ENCODE measurements at regions not wholly inside any gene's neighbourhood (a gene's known extent, or its start where the extent isn't known, plus 50 kb on each side); places are given as distances from the start of the nearest gene placed in this dataset.

DNA sequence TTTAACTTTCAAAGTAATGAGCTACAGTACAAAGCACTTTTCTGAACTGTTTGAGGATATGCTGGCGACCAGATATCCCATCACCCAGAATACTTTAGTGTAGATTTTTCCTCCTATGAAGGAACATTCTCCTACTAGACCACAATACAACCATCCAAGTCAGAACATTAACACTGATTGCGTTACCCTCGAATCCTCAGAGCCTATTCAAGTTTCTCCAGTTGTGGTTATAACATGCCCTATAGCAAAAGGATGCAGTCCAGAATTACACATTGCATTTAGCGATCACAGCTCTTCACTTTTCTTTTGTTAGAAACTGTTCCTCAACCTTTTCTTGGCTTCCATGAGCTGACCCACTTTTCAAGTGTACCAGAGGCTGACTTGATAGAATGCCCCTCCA, 87.4 kb upstream of the SOX4 start:
- Histone ChIP-seq H3K9ac (ENCODE audit: low read length) (no peak overlapping the region), H3K27ac (ENCODE audit: low read length) (no peak overlapping the region), H3K4me3 (ENCODE audit: low read length) (no peak overlapping the region), H3K9me3 (ENCODE audit: control insufficient read depth, low read depth, low read length) (no peaks in the 10 kb centered on the region), H3K4me1 (ENCODE audit: control insufficient read depth, low read depth, low read length) (no peaks in the 10 kb centered on the region), H3K36me3 (ENCODE audit: control insufficient read depth, low read depth, low read length) (no peaks in the 10 kb centered on the region), H3K27me3 (ENCODE audit: control insufficient read depth, insufficient read depth, low read length) (no peaks in the 10 kb centered on the region)

DNA sequence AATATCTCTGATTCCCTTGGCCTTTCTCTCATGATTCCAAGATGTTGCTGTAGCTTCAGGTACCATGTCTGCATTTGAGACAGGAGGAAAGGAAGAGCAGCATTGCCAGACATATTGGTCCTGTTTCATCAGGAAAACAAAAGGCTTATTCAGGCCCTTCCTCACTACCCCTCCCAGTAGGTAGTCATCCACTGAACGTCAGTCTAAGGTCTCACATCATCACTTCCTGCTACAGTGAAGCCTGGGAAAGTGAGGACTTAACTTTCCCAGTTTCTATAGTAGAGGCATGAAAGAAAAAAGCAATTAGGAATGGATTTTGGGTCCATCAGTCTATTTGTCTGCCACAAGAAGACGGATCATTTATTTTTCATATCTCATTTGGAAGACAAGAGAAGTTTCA, 85.7 kb upstream of the SOX4 start:
- Histone ChIP-seq H3K27me3 (ENCODE audit: control insufficient read depth, insufficient read depth, low read length) (no peaks in the 10 kb centered on the region), H3K4me3 (ENCODE audit: low read length) (no peak overlapping the region), H3K27ac (ENCODE audit: low read length) (no peak overlapping the region), H3K9ac (ENCODE audit: low read length) (no peak overlapping the region), H3K36me3 (ENCODE audit: control insufficient read depth, low read depth, low read length) (no peaks in the 10 kb centered on the region), H3K9me3 (ENCODE audit: control insufficient read depth, low read depth, low read length) (no peaks in the 10 kb centered on the region), H3K4me1 (ENCODE audit: control insufficient read depth, low read depth, low read length) (peaks cover 5% of the 10 kb centered on the region)

DNA sequence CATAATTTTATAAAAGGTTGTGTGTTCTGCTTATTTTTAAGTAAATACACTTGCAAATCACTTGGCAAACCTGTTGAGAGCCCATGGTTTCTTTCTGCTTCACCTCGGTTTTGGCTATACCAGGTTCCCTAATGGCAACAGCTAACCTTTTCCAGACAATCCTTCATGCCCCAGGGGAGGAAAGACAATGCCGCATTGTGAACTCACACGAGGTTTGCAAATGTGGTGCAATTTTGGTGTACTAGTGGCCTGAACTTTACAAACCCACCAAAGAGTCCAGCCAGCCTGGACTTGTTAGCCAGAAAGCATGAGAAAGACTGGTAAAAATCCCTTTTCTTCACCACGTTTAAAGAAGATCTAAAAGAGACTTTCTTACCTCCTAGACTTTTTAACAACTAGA, 84.8 kb upstream of the SOX4 start:
- H3K4me3 ChIP-seq (ENCODE audit: low read length), result no peak overlapping the region
- H3K27ac ChIP-seq (ENCODE audit: low read length), result no peak overlapping the region
- H3K27me3 ChIP-seq (ENCODE audit: control insufficient read depth, insufficient read depth, low read length), result no peaks in the 10 kb centered on the region
- H3K4me1 ChIP-seq (ENCODE audit: control insufficient read depth, low read depth, low read length), result peaks cover 5% of the 10 kb centered on the region
- no peaks in the 10 kb centered on the region for H3K9me3 ChIP-seq (ENCODE audit: control insufficient read depth, low read depth, low read length)
- H3K36me3 ChIP-seq (ENCODE audit: control insufficient read depth, low read depth, low read length), result no peaks in the 10 kb centered on the region
- no peak overlapping the region for H3K9ac ChIP-seq (ENCODE audit: low read length)

DNA sequence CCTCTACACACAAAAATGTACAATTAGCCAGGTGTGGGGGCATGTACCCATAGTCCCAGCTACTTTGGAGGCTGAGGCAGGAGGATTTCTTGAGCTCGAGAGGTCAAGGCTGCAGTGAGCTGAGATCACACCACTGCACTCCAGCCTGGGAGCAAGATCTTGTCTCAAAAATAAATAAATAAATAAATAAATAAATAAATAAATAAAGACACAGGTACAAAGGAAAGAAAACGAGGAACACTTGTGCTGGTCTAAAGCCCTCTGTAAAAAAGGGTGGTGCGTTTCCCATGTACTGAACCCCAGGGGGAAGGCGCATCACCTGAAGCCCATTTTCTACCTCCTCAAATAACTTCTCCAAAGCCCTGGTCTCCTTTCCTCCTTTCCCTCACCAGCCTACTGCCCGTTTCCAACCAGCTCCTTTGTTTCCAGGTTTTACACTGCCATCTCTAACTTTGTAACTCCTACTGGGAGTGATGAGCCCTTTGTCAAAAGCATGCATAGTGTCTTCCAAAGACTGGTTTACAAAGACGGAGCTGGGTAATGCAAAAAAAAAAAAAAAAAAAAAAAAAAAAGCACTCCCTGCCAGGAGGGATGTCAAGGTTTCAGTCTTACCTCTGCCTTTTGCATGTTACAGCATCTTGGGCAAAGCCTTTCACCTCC, 81.5 kb upstream of the SOX4 start:
- Histone ChIP-seq H3K4me1 (ENCODE audit: control insufficient read depth, low read depth, low read length) (peaks cover 5% of the 10 kb centered on the region), H3K27me3 (ENCODE audit: control insufficient read depth, insufficient read depth, low read length) (no peaks in the 10 kb centered on the region), H3K27ac (ENCODE audit: low read length) (no peak overlapping the region), H3K36me3 (ENCODE audit: control insufficient read depth, low read depth, low read length) (no peaks in the 10 kb centered on the region), H3K4me3 (ENCODE audit: low read length) (no peak overlapping the region), H3K9me3 (ENCODE audit: control insufficient read depth, low read depth, low read length) (no peaks in the 10 kb centered on the region), H3K9ac (ENCODE audit: low read length) (no peak overlapping the region)

DNA sequence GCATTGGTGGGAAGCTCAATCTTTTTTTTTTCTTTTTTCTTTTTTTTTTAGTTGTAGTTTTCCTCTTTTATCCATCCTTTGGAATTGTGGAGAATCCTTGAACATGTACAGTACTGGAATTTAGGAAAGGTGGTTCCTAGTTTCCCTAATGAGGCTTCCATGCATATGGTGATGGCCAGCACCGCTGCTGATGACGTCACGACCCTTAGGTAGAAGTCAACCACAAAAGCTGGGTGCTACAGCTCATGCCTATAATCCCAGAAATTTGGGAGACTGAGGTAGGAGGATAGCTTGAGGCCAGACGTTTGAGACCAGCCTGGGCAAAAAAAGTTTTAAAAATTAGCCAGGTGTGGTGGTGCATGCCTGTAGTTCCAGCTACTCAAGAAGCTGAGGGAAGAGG, 79.3 kb upstream of the SOX4 start:
- Histone ChIP-seq H3K4me3 (ENCODE audit: low read length) (no peak overlapping the region), H3K4me1 (ENCODE audit: control insufficient read depth, low read depth, low read length) (peaks cover 5% of the 10 kb centered on the region), H3K36me3 (ENCODE audit: control insufficient read depth, low read depth, low read length) (no peaks in the 10 kb centered on the region), H3K27me3 (ENCODE audit: control insufficient read depth, insufficient read depth, low read length) (no peaks in the 10 kb centered on the region), H3K9ac (ENCODE audit: low read length) (no peak overlapping the region), H3K9me3 (ENCODE audit: control insufficient read depth, low read depth, low read length) (no peaks in the 10 kb centered on the region), H3K27ac (ENCODE audit: low read length) (no peak overlapping the region)

DNA sequence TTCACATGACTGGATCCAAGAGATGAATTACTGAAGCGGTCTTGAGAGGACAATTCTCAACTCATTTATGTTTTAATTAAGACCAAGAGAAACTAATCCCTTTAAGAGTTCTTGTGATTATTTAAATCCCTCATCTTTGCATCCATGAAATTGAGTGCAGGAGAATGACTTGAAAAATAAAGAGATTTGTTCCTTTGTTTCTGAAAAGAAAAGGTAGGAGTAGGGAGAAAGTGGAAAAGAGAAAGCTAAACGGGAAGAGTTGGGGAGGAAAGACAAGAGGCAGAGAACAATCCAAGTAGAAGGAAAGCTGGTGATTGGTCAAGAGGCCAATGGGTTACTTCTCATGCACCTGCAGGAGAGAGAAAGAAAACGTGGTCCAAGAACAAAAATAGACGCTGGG, 75.2 kb upstream of the SOX4 start:
- H3K4me1 ChIP-seq (ENCODE audit: control insufficient read depth, low read depth, low read length), result no peaks in the 10 kb centered on the region
- no peak overlapping the region for H3K27ac ChIP-seq (ENCODE audit: low read length)
- H3K36me3 ChIP-seq (ENCODE audit: control insufficient read depth, low read depth, low read length), result no peaks in the 10 kb centered on the region
- no peaks in the 10 kb centered on the region for H3K27me3 ChIP-seq (ENCODE audit: control insufficient read depth, insufficient read depth, low read length)
- H3K9me3 ChIP-seq (ENCODE audit: control insufficient read depth, low read depth, low read length), result no peaks in the 10 kb centered on the region
- no peak overlapping the region for H3K9ac ChIP-seq (ENCODE audit: low read length)
- no peak overlapping the region for H3K4me3 ChIP-seq (ENCODE audit: low read length)

DNA sequence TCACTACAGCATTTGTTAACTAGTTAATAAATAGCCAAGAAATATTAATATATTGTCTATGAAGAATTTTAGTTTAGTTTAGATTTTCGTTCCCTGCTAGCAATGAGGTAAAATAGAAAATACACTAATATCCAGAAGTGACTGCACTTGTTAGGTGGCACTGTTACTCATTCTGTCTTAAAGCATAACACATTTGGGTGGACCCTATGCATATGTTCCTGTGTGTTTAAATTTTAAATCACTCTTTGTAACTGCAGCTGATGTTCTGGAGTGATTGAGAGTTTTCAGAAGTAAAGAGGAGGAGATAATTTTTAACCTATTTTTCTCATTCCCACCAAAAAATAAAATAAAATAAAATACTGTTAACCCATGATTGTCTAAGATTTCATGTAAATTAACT, 73.9 kb upstream of the SOX4 start:
- Histone ChIP-seq H3K9me3 (ENCODE audit: control insufficient read depth, low read depth, low read length) (no peaks in the 10 kb centered on the region), H3K9ac (ENCODE audit: low read length) (no peak overlapping the region), H3K36me3 (ENCODE audit: control insufficient read depth, low read depth, low read length) (no peaks in the 10 kb centered on the region), H3K4me3 (ENCODE audit: low read length) (no peak overlapping the region), H3K27ac (ENCODE audit: low read length) (no peak overlapping the region), H3K27me3 (ENCODE audit: control insufficient read depth, insufficient read depth, low read length) (no peaks in the 10 kb centered on the region), H3K4me1 (ENCODE audit: control insufficient read depth, low read depth, low read length) (no peaks in the 10 kb centered on the region)

DNA sequence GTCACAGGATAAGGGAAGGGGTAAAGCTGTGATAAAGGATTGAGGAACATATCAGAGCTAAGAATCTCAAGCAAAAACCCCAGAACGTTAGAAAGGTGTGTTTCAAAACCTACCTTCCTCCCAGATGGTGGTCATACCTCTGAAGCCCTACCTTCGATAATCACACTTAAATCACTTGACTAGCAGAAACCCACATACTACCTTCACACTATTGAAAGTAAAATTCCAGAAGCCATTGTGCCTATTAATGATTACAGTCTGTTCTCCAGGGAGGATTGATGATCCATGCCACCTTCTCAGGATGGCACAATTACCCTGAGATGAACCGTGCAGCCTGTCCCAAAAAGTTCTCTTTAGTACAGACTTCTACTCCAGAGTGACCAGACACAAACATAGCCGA, 72.3 kb upstream of the SOX4 start:
- no peaks in the 10 kb centered on the region for H3K36me3 ChIP-seq (ENCODE audit: control insufficient read depth, low read depth, low read length)
- no peak overlapping the region for H3K9ac ChIP-seq (ENCODE audit: low read length)
- H3K9me3 ChIP-seq (ENCODE audit: control insufficient read depth, low read depth, low read length), result no peaks in the 10 kb centered on the region
- no peak overlapping the region for H3K4me3 ChIP-seq (ENCODE audit: low read length)
- H3K27ac ChIP-seq (ENCODE audit: low read length), result no peak overlapping the region
- H3K4me1 ChIP-seq (ENCODE audit: control insufficient read depth, low read depth, low read length), result no peaks in the 10 kb centered on the region
- no peaks in the 10 kb centered on the region for H3K27me3 ChIP-seq (ENCODE audit: control insufficient read depth, insufficient read depth, low read length)

DNA sequence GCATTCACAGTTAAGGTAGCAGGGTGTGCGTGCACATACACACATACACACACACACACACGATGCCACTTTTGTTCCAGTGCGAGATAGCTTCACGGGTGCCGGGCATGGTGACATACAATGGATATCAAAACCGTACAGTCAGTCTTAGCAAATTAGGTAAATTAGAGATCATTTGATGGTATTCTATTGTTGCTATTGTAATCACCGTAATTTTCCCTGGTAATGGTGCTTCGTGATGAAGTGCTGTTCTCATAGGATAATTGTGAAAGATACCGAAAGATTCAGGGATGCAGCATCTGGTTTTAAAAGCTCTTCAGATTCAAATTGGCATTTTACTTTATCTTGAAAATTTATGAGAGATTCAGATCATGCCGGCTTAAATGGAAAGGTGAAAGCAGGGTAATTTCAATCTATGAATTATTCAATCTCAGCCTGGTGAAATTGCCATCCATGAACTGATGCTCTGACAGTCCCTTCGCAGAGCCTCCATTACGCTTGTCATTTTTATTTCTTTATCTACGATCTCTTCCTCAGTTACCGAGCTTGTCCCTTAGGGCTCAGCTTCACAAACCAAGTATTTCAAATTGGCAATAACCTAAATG, 71.3 kb upstream of the SOX4 start:
- Histone ChIP-seq H3K27ac (ENCODE audit: low read length) (no peak overlapping the region), H3K4me1 (ENCODE audit: control insufficient read depth, low read depth, low read length) (no peaks in the 10 kb centered on the region), H3K4me3 (ENCODE audit: low read length) (no peak overlapping the region), H3K36me3 (ENCODE audit: control insufficient read depth, low read depth, low read length) (no peaks in the 10 kb centered on the region), H3K9ac (ENCODE audit: low read length) (no peak overlapping the region), H3K27me3 (ENCODE audit: control insufficient read depth, insufficient read depth, low read length) (no peaks in the 10 kb centered on the region), H3K9me3 (ENCODE audit: control insufficient read depth, low read depth, low read length) (no peaks in the 10 kb centered on the region)

DNA sequence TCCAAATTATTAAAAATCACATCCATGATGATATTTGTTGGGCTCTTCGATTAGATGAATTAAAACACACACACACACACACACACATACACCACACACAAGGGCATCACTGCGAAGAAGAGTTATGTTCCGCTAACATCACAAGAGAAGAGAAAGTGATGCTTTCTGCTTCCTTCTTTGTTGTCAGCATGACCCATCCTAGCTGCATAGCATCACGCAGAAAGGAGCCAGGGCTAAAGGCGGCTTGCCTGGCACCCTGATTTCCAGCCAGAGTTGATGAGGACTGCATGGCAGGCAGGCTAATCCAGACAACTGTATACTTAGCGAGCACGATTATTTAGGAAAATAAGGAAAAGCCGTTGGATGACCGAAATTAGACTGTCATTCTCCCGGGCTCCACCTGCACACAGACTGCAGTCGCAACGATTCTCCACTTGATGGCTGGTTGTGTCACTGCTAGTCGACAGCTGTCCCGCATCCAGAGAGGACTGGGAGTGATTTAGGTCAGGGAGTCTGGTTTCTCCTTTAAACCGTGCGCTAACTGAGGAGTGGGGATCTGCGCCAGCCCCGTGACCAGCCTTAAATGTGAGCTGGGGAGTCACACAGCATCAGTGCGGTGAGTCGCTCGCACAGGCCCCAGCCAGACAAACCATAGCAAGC, 70.6 kb upstream of the SOX4 start:
- Histone ChIP-seq H3K9ac (ENCODE audit: low read length) (no peak overlapping the region), H3K4me3 (ENCODE audit: low read length) (no peak overlapping the region), H3K9me3 (ENCODE audit: control insufficient read depth, low read depth, low read length) (no peaks in the 10 kb centered on the region), H3K27me3 (ENCODE audit: control insufficient read depth, insufficient read depth, low read length) (no peaks in the 10 kb centered on the region), H3K4me1 (ENCODE audit: control insufficient read depth, low read depth, low read length) (no peaks in the 10 kb centered on the region), H3K36me3 (ENCODE audit: control insufficient read depth, low read depth, low read length) (no peaks in the 10 kb centered on the region), H3K27ac (ENCODE audit: low read length) (no peak overlapping the region)

DNA sequence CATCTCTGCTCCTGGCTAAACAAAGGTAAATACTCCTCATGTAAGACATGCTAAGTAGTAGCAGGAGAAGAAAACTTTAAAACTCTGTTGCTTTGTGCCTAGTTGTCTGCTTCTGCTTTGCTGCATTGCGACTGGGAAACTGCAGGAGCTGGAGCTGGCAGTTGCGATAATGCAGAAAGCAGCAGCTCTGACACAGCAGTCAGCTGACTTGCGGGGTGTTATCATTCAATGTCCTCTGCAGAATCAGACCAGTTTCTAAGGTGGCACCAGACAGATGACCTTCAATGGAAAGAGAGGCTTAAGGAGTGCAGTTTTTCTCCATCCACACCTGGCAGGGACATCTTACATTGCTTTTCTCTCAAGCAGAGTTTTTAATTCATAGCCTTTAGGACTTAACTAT, 69.9 kb upstream of the SOX4 start:
- Histone ChIP-seq H3K36me3 (ENCODE audit: control insufficient read depth, low read depth, low read length) (no peaks in the 10 kb centered on the region), H3K9me3 (ENCODE audit: control insufficient read depth, low read depth, low read length) (no peaks in the 10 kb centered on the region), H3K4me1 (ENCODE audit: control insufficient read depth, low read depth, low read length) (no peaks in the 10 kb centered on the region), H3K4me3 (ENCODE audit: low read length) (no peak overlapping the region), H3K27me3 (ENCODE audit: control insufficient read depth, insufficient read depth, low read length) (no peaks in the 10 kb centered on the region), H3K27ac (ENCODE audit: low read length) (no peak overlapping the region), H3K9ac (ENCODE audit: low read length) (no peak overlapping the region)

DNA sequence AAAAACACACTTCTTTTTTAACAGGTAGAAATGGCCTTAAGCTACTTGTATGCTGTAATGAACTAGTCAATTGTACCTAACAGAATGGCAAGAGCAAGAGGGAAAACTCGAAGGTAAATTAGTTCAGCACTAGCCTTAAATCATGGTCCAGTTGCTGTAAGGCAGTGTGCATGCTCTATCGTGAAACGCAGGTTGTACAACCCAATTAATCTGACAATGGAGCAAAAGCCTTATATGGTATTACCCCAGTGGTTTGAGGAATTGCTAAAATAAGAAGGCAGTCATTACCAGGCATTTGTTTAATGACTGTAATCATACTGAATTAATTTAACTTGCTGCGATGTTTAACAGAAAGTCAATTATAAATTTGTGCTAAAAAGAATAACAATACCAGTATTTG, 69.3 kb upstream of the SOX4 start:
- no peak overlapping the region for H3K9ac ChIP-seq (ENCODE audit: low read length)
- H3K9me3 ChIP-seq (ENCODE audit: control insufficient read depth, low read depth, low read length), result no peaks in the 10 kb centered on the region
- H3K27me3 ChIP-seq (ENCODE audit: control insufficient read depth, insufficient read depth, low read length), result no peaks in the 10 kb centered on the region
- no peaks in the 10 kb centered on the region for H3K4me1 ChIP-seq (ENCODE audit: control insufficient read depth, low read depth, low read length)
- no peak overlapping the region for H3K27ac ChIP-seq (ENCODE audit: low read length)
- no peaks in the 10 kb centered on the region for H3K36me3 ChIP-seq (ENCODE audit: control insufficient read depth, low read depth, low read length)
- no peak overlapping the region for H3K4me3 ChIP-seq (ENCODE audit: low read length)
